MCF 10A (cell line): ENCODE measurements at regions not wholly inside any gene's neighbourhood (a gene's known extent, or its start where the extent isn't known, plus 50 kb on each side); places are given as distances from the start of the nearest gene placed in this dataset.

Source experiments
- BruUV-seq: library from RNA; stranded (reverse); fragments of 400-500 nt; replicated peaks from 2 replicates; lab custom pipeline; 2021; lab: Mats Ljungman, UMichigan
- CTCF ChIA-PET: fragments of 300-600 bp; sonication (Branson Sonifier 250); formaldehyde crosslinking; extraction: SDS; loops from one replicate; lab custom pipeline; 2021; ENCODE audit warnings: antibody characterized with exemption, inconsistent platforms; lab: Yijun Ruan, JAX
- POLR2A ChIA-PET: fragments of 300-600, 350-650 bp; sonication (Branson Sonifier 250); formaldehyde crosslinking; extraction: SDS; loops from one replicate; lab custom pipeline; 2020; ENCODE audit warnings: antibody characterized with exemption, inconsistent platforms; lab: Yijun Ruan, JAX
- DNase-seq: peaks from one replicate; pipeline ENCODE4 v3.0.0-alpha.2; 2018; ENCODE audit not compliant: unreplicated experiment
- H3K27ac Mint-ChIP-seq: one replicate; pipeline ENCODE4 v1.8.0; 2022; ENCODE audit warnings: mild to moderate bottlenecking, low read depth, mixed read lengths; ENCODE audit not compliant: unreplicated experiment
- H3K27me3 Mint-ChIP-seq: one replicate; pipeline ENCODE4 v1.8.0; 2022; ENCODE audit warnings: mixed read lengths; ENCODE audit not compliant: insufficient read depth, unreplicated experiment
- H3K36me3 Mint-ChIP-seq: one replicate; pipeline ENCODE4 v1.8.0; 2022; ENCODE audit warnings: mild to moderate bottlenecking, moderate library complexity, mixed read lengths; ENCODE audit not compliant: insufficient read depth, unreplicated experiment
- H3K4me1 Mint-ChIP-seq: one replicate; pipeline ENCODE4 v1.8.0; 2022; ENCODE audit warnings: mixed read lengths; ENCODE audit not compliant: insufficient read depth, unreplicated experiment
- H3K4me3 Mint-ChIP-seq: one replicate; pipeline ENCODE4 v1.8.0; 2022; ENCODE audit warnings: mild to moderate bottlenecking, moderate library complexity, mixed read lengths; ENCODE audit not compliant: unreplicated experiment
- H3K9me3 Mint-ChIP-seq: one replicate; pipeline ENCODE4 v1.8.0; 2022; ENCODE audit warnings: mixed read lengths; ENCODE audit not compliant: unreplicated experiment
- intact Hi-C: fragments of 100-400 bp; cut with micrococcal nuclease; formaldehyde crosslinking; loops from 2 replicates; pipeline ENCODE4 v1.14.1; 2022
- TF ChIP-seq, protein P1 (sequence below): fragments of 200-600 bp; IDR thresholded peaks from one replicate; pipeline ENCODE4 v1.8.0; 2022; ENCODE audit warnings: antibody characterized with exemption, mild to moderate bottlenecking; ENCODE audit not compliant: unreplicated experiment

DNA sequence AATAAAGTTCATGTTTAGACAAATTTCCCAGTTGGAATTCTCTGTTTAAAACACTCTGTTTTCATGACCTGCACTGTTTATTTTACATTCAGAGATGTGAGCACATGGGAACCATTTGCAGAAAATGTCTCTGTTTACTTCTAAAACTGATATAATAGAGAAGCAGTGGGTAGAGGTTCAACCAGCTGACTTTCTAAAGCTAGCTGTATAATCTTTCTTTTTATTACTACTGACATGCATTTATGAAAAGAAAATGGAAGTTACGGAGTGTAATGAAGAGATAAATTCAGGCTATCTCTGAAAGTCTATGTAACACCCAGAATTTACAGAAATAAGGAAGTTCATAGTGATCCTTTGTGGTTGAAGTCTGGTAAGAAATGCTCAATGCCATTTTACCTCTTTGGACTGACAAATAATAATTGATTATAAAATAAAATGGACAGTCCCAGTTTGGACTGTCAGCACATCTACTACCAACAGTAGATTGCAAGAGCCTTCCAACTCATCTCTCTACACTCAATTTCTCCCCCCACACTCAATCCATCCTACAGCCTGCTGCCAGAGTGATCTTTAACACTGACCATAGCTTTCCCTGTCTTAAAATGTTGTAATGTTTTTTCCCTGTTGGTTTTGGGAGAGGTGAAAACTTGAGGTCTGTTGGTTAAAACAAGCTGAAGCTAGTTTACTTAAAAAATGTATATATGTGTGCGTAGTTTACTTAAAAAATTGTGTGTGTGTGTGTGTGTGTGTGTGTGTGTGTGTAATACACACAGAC is 137.4 kb downstream of the AEBP2 start:
- CTCF ChIA-PET, result interaction anchor here (0.5 to 0.9 kb wide), 3 partner anchors 18 to 66 kb away, joined by 3 to 4 read pairs (median 3); no protein-coding TSS in a partner anchor
- peaks cover 10% of the 10 kb centered on the region for H3K4me1 Mint-ChIP-seq
- H3K36me3 Mint-ChIP-seq, result no peaks in the 10 kb centered on the region
- TF ChIP-seq, protein P1, sequence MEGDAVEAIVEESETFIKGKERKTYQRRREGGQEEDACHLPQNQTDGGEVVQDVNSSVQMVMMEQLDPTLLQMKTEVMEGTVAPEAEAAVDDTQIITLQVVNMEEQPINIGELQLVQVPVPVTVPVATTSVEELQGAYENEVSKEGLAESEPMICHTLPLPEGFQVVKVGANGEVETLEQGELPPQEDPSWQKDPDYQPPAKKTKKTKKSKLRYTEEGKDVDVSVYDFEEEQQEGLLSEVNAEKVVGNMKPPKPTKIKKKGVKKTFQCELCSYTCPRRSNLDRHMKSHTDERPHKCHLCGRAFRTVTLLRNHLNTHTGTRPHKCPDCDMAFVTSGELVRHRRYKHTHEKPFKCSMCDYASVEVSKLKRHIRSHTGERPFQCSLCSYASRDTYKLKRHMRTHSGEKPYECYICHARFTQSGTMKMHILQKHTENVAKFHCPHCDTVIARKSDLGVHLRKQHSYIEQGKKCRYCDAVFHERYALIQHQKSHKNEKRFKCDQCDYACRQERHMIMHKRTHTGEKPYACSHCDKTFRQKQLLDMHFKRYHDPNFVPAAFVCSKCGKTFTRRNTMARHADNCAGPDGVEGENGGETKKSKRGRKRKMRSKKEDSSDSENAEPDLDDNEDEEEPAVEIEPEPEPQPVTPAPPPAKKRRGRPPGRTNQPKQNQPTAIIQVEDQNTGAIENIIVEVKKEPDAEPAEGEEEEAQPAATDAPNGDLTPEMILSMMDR, result no peak
- POLR2A ChIA-PET, result interaction anchor here (0.5 kb wide), 1 partner anchor 38 kb away, joined by 4 read pairs; no protein-coding TSS in a partner anchor
- intact Hi-C loops, result no loop called here
- no peaks in the 10 kb centered on the region for H3K27me3 Mint-ChIP-seq
- DNase-seq, result no peak
- BruUV-seq, result no TSS peak
- H3K4me3 Mint-ChIP-seq, result no peak overlapping the region
- no peaks in the 10 kb centered on the region for H3K9me3 Mint-ChIP-seq
- no peak overlapping the region for H3K27ac Mint-ChIP-seq

DNA sequence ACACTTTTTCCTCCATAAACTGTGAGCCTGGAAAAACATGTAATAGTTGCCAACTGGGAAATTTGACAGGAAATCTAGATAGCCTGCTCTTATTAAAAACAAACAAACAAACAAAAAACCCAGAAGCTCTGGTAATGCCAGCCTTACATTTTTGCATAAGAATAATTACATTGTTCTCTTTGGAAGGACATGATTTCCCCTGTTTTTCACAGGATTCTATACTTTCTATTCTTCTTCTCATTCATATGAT is 137.9 kb downstream of the AEBP2 start:
- Mint-ChIP-seq H3K27me3 (no peaks in the 10 kb centered on the region), H3K4me3 (no peak overlapping the region), H3K27ac (no peak overlapping the region), H3K4me1 (peaks cover 10% of the 10 kb centered on the region), H3K36me3 (no peaks in the 10 kb centered on the region), H3K9me3 (peaks cover 5% of the 10 kb centered on the region)
- BruUV-seq, result no TSS peak
- no peak for DNase-seq
- POLR2A ChIA-PET, result no interaction called here
- intact Hi-C loops, result no loop called here
- TF ChIP-seq, protein P1, result no peak
- CTCF ChIA-PET, result no interaction called here

DNA sequence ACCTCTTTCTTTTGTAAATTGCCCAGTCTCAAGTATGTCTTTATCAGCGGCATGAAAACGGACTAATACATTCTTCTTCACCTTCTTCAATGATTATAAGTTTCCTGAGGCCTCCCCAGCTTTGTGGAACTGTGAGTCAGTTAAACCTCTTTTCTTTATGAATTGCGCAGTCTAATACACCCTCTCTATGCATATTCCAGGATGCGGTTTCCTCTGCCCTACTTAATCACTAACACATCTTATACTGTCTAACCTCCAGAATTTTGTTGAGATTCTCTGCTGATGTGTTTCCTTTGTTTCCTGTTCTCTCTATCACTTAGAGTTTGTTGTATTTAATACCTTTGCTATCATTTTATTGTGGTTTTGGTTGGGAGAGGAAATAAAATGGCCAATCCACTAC is 145.4 kb downstream of the AEBP2 start:
- Mint-ChIP-seq H3K4me3 (no peak overlapping the region), H3K4me1 (no peaks in the 10 kb centered on the region), H3K36me3 (no peaks in the 10 kb centered on the region), H3K27ac (no peak overlapping the region), H3K27me3 (no peaks in the 10 kb centered on the region), H3K9me3 (peaks cover 12% of the 10 kb centered on the region)
- DNase-seq, result no peak
- intact Hi-C loops, result no loop called here
- BruUV-seq, result no TSS peak
- ChIA-PET POLR2A (no interaction called here), CTCF (interaction anchor here (0.6 kb wide), 1 partner anchor 11 kb away, joined by 3 read pairs; no protein-coding TSS in a partner anchor)
- TF ChIP-seq, protein P1, result no peak

DNA sequence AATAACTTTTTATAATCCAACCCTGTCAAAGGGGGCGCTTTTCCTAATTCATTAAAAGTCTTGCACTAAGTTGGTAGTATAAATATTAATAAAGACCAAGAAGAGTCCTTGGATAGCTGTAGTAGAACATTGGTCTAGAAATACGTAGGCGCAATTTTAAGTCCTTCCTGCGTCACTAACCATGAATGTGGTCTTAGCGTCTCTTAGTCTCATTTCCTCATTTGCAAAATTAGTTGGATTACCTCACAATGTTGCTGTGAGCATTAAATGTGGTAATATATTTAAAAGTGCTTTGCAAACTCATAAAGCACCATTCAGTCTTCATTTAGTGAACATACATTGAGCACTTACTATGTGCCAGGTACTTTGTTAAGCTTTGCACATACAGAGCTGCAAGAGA is 149.7 kb downstream of the AEBP2 start:
- Mint-ChIP-seq H3K4me1 (no peaks in the 10 kb centered on the region), H3K36me3 (no peaks in the 10 kb centered on the region), H3K9me3 (no peaks in the 10 kb centered on the region), H3K27me3 (no peaks in the 10 kb centered on the region), H3K27ac (no peak overlapping the region), H3K4me3 (no peak overlapping the region)
- no TSS peak for BruUV-seq
- POLR2A ChIA-PET, result no interaction called here
- TF ChIP-seq, protein P1, result no peak
- intact Hi-C loops, result no loop called here
- CTCF ChIA-PET, result interaction anchor here (0.8 kb wide), 1 partner anchor 16 kb away, joined by 3 read pairs; no protein-coding TSS in a partner anchor
- DNase-seq, result no peak
